Psoas muscle (tissue), 7 donors: ENCODE measurements at regions not wholly inside any gene's neighbourhood (a gene's known extent, or its start where the extent isn't known, plus 50 kb on each side); places are given as distances from the start of the nearest gene placed in this dataset.

Source experiments
- ATAC-seq, 4 donors: fragments of 200-7000 bp; cut with Tn5 transposase; one replicate each; pipeline ENCODE4 v1.9.1; 2020; ENCODE audit warnings: moderate library complexity in 3 of 4, mild to moderate bottlenecking in 2 of 4
- DNase-seq, 2 donors: peaks; one replicate each; pipeline ENCODE4 v3.0.0-alpha.2; 2020
- H3K27ac ChIP-seq: fragments of 200-600 bp; one replicate; pipeline ENCODE4 v1.8.0; 2022
- H3K27me3 ChIP-seq, 3 donors: fragments of 200-600 bp in 1 of 3; one replicate each; pipeline versions ENCODE4 v1.6.1 to v1.8.0; 2013 to 2022; ENCODE audit warnings: low read length in 2 of 3, mild to moderate bottlenecking in 2 of 3, moderate library complexity in 1 of 3; ENCODE audit not compliant: insufficient read depth in 3 of 3
- H3K36me3 ChIP-seq, 2 donors: fragments of 200-600 bp in 1 of 2; one replicate each; pipeline versions ENCODE4 v1.6.1 to v1.8.0; 2013 to 2022; ENCODE audit warnings: low read depth in 1 of 2, mild to moderate bottlenecking in 1 of 2, moderate library complexity in 1 of 2; ENCODE audit not compliant: insufficient read depth in 1 of 2
- H3K4me1 ChIP-seq: fragments of 200-600 bp; one replicate; pipeline ENCODE4 v1.8.0; 2022
- H3K4me3 ChIP-seq: fragments of 200-600 bp; one replicate; pipeline ENCODE4 v1.8.0; 2022; ENCODE audit warnings: mild to moderate bottlenecking
- H3K9me3 ChIP-seq: fragments of 200-600 bp; one replicate; pipeline ENCODE4 v1.8.0; 2022
- CTCF ChIP-seq: fragments of 200-600 bp; IDR thresholded peaks from one replicate; pipeline ENCODE4 v1.8.0; 2022; ENCODE audit warnings: antibody characterized with exemption
- WGBS, 3 donors: extraction: QIAGEN DNeasy Blood & Tissue Kit; methylation state at CpG; one replicate each; pipeline versions ENCODE4 v1.1.6 to v1.1.7; 2013; 5-methylcytosine and 5-hydroxymethylcytosine counted together
- intact Hi-C, 2 donors: fragments of 100-400 bp; cut with DNase I; formaldehyde crosslinking; loops; one replicate each; pipeline versions ENCODE4 v1.11.0 to v1.14.2; 2022
- donor health status: healthy with polysubstance abuse.
- donor health status: DM: no; HTN: no; CAD: no; lungs with moderate emphysema.
- donor health status: Bipolar disorder and iron deficiency.
- donor health status: healthy.
- donor health status: DM: yes; HTN: yes; CAD: no.
- donor health status: DM: no; HTN: no; CAD: no.
- donor health status: DM: yes; HTN: yes; CAD: no.

GRCh38 chr21:33978585-33978984 is 63.0 kb upstream of the ATP5PO start:
- ATAC-seq (no peak), DNase-seq (no peak)
- no peak for TF ChIP-seq CTCF
- 90 to 92% (median 90%) methylated on average over 4 of the region's 4 CpGs for WGBS, 3 donors
- no peaks in the 10 kb centered on the region for H3K9me3 ChIP-seq
- intact Hi-C loops: no loop called here
- no peaks in the 10 kb centered on the region for H3K36me3 ChIP-seq
- no peaks in the 10 kb centered on the region for H3K27me3 ChIP-seq
- H3K4me3 ChIP-seq: no peak overlapping the region
- peak overlapping the region; percentile 86 for H3K27ac ChIP-seq
- peaks cover 13% of the 10 kb centered on the region for H3K4me1 ChIP-seq

- 67 to 78% (median 71%) methylated on average over 12 of the region's 12 CpGs for WGBS, 3 donors
- TF ChIP-seq CTCF: no peak
- Histone ChIP-seq H3K9me3 (no peaks in the 10 kb centered on the region), H3K4me1 (peaks cover 13% of the 10 kb centered on the region), H3K27me3 (no peaks in the 10 kb centered on the region), H3K27ac (peak overlapping the region; percentile 86), H3K36me3 (no peaks in the 10 kb centered on the region), H3K4me3 (no peak overlapping the region)
- ATAC-seq: no peak
- intact Hi-C loops: no loop called here
- no peak for DNase-seq
These were observed 62.2 kb upstream of the ATP5PO start for GRCh38 chr21:33977721-33978369.

- 38 to 65% (median 50%) methylated on average over 6 of the region's 6 CpGs for WGBS, 3 donors
- peak overlapping the region; percentile 50 for H3K4me3 ChIP-seq
- peak overlapping the region; percentile 86 for H3K27ac ChIP-seq
- intact Hi-C loops: no loop called here
- DNase-seq (no peak), ATAC-seq (peak in 3 of 4 donors; percentile 33 to 62 (median 34))
- H3K36me3 ChIP-seq: no peaks in the 10 kb centered on the region
- TF ChIP-seq CTCF: no peak
- H3K9me3 ChIP-seq: no peaks in the 10 kb centered on the region
- H3K4me1 ChIP-seq: peaks cover 13% of the 10 kb centered on the region
- H3K27me3 ChIP-seq: no peaks in the 10 kb centered on the region
These were observed 61.6 kb upstream of the ATP5PO start for GRCh38 chr21:33977017-33977720.

GRCh38 chr21:33976082-33977016 is 60.7 kb upstream of the ATP5PO start:
- intact Hi-C loops: no loop called here
- DNase-seq (peak in 1 of 2 donors; percentile 33), ATAC-seq (peak; percentile 72 to 87 (median 78))
- peaks cover 13% of the 10 kb centered on the region for H3K4me1 ChIP-seq
- 17 to 26% (median 18%) methylated on average over 14 of the region's 14 CpGs for WGBS, 3 donors
- peak overlapping the region; percentile 50 for H3K4me3 ChIP-seq
- no peak for TF ChIP-seq CTCF
- H3K36me3 ChIP-seq: no peaks in the 10 kb centered on the region
- H3K27me3 ChIP-seq: no peaks in the 10 kb centered on the region
- H3K27ac ChIP-seq: peak overlapping the region; percentile 86
- H3K9me3 ChIP-seq: no peaks in the 10 kb centered on the region
